Central memory CD8-positive, alpha-beta T cell (primary cell): ENCODE measurements at regions not wholly inside any gene's neighbourhood (a gene's known extent, or its start where the extent isn't known, plus 50 kb on each side); places are given as distances from the start of the nearest gene placed in this dataset.
"Not testable (repeated sequence)": the region's sequence is repeated elsewhere in the genome, so short reads cannot be mapped to it uniquely, and the experiment has no call there.

Source experiments
- ATAC-seq: fragments of 150-1000 bp; cut with Tn5 transposase; replicated peaks from 2 replicates; pipeline ENCODE4 v1.10.0; 2022; ENCODE audit warnings: mild to moderate bottlenecking, moderate FRiP score, moderate number of reproducible peaks; ENCODE audit not compliant: poor library complexity, severe bottlenecking; ENCODE audit errors: extremely low read depth
- DNase-seq, 2 donors: peaks; one replicate each; pipeline ENCODE4 v3.0.0; 2021; ENCODE audit warnings: low spot score in 2 of 2
- H3K27ac Mint-ChIP-seq: one replicate; pipeline ENCODE4 v1.8.0; 2022; ENCODE audit warnings: low read depth, mild to moderate bottlenecking, moderate library complexity, mixed read lengths
- H3K27me3 Mint-ChIP-seq: one replicate; pipeline ENCODE4 v1.8.0; 2022; ENCODE audit warnings: mixed read lengths
- H3K36me3 Mint-ChIP-seq: one replicate; pipeline ENCODE4 v1.8.0; 2022; ENCODE audit warnings: mild to moderate bottlenecking, moderate library complexity, mixed read lengths; ENCODE audit not compliant: insufficient read depth
- H3K4me1 Mint-ChIP-seq: one replicate; pipeline ENCODE4 v1.8.0; 2022; ENCODE audit warnings: mixed read lengths
- H3K4me3 Mint-ChIP-seq: one replicate; pipeline ENCODE4 v1.8.0; 2022; ENCODE audit warnings: mild to moderate bottlenecking, moderate library complexity, mixed read lengths
- H3K9me3 Mint-ChIP-seq: one replicate; pipeline ENCODE4 v1.8.0; 2022; ENCODE audit warnings: mixed read lengths

GRCh38 chr18:47397671-47398319 is 146.3 kb upstream of the SKOR2 start:
- H3K9me3 Mint-ChIP-seq = peaks cover 6% of the 10 kb centered on the region
- H3K27me3 Mint-ChIP-seq = peaks cover 14% of the 10 kb centered on the region
- no peak overlapping the region for H3K4me3 Mint-ChIP-seq
- H3K36me3 Mint-ChIP-seq = no peaks in the 10 kb centered on the region
- ATAC-seq (no peak), DNase-seq (no peak)
- no peaks in the 10 kb centered on the region for H3K4me1 Mint-ChIP-seq
- no peak overlapping the region for H3K27ac Mint-ChIP-seq

GRCh38 chr18:47391665-47392064 is 140.2 kb upstream of the SKOR2 start:
- Mint-ChIP-seq H3K9me3 (peaks cover 2% of the 10 kb centered on the region), H3K36me3 (no peaks in the 10 kb centered on the region), H3K4me1 (no peaks in the 10 kb centered on the region), H3K4me3 (no peak overlapping the region), H3K27me3 (peaks cover 40% of the 10 kb centered on the region), H3K27ac (no peak overlapping the region)
- ATAC-seq = no peak
- no peak for DNase-seq

GRCh38 chr18:47390410-47391024 is 139.1 kb upstream of the SKOR2 start:
- ATAC-seq (no peak), DNase-seq (no peak)
- no peak overlapping the region for H3K27ac Mint-ChIP-seq
- H3K36me3 Mint-ChIP-seq = no peaks in the 10 kb centered on the region
- H3K27me3 Mint-ChIP-seq = peaks cover 33% of the 10 kb centered on the region
- no peak overlapping the region for H3K4me3 Mint-ChIP-seq
- H3K4me1 Mint-ChIP-seq = no peaks in the 10 kb centered on the region
- no peaks in the 10 kb centered on the region for H3K9me3 Mint-ChIP-seq

GRCh38 chr18:47389210-47389609 is 137.8 kb upstream of the SKOR2 start:
- Mint-ChIP-seq H3K4me3 (no peak overlapping the region), H3K36me3 (no peaks in the 10 kb centered on the region), H3K4me1 (no peaks in the 10 kb centered on the region), H3K9me3 (no peaks in the 10 kb centered on the region), H3K27me3 (peaks cover 33% of the 10 kb centered on the region), H3K27ac (no peak overlapping the region)
- DNase-seq (no peak), ATAC-seq (no peak)

- H3K4me3 Mint-ChIP-seq = no peak overlapping the region
- no peaks in the 10 kb centered on the region for H3K9me3 Mint-ChIP-seq
- H3K27me3 Mint-ChIP-seq = peaks cover 43% of the 10 kb centered on the region
- ATAC-seq = no peak
- no peaks in the 10 kb centered on the region for H3K36me3 Mint-ChIP-seq
- H3K4me1 Mint-ChIP-seq = no peaks in the 10 kb centered on the region
- DNase-seq = no peak
- H3K27ac Mint-ChIP-seq = no peak overlapping the region
Observed at GRCh38 chr18:47387864-47388263, 136.4 kb upstream of the SKOR2 start.

- Mint-ChIP-seq H3K4me1 (no peaks in the 10 kb centered on the region), H3K36me3 (no peaks in the 10 kb centered on the region), H3K9me3 (no peaks in the 10 kb centered on the region), H3K27me3 (peaks cover 12% of the 10 kb centered on the region), H3K27ac (no peak overlapping the region), H3K4me3 (no peak overlapping the region)
- ATAC-seq (no peak), DNase-seq (no peak)
Observed at GRCh38 chr18:47383729-47384128, 132.3 kb upstream of the SKOR2 start.

GRCh38 chr18:47381975-47382570 is 130.6 kb upstream of the SKOR2 start:
- DNase-seq = no peak
- no peak for ATAC-seq
- Mint-ChIP-seq H3K9me3 (no peaks in the 10 kb centered on the region), H3K27ac (no peak overlapping the region), H3K4me3 (no peak overlapping the region), H3K36me3 (no peaks in the 10 kb centered on the region), H3K27me3 (peaks cover 14% of the 10 kb centered on the region), H3K4me1 (no peaks in the 10 kb centered on the region)

GRCh38 chr18:47380153-47380552 is 128.7 kb upstream of the SKOR2 start:
- Mint-ChIP-seq H3K27me3 (peaks cover 24% of the 10 kb centered on the region), H3K9me3 (no peaks in the 10 kb centered on the region)

GRCh38 chr18:47373465-47373864 is 122.0 kb upstream of the SKOR2 start:
- H3K36me3 Mint-ChIP-seq = no peaks in the 10 kb centered on the region
- no peaks in the 10 kb centered on the region for H3K9me3 Mint-ChIP-seq
- H3K4me3 Mint-ChIP-seq = no peak overlapping the region
- DNase-seq = no peak
- no peak for ATAC-seq
- H3K27me3 Mint-ChIP-seq = peaks cover 45% of the 10 kb centered on the region
- H3K4me1 Mint-ChIP-seq = no peaks in the 10 kb centered on the region
- no peak overlapping the region for H3K27ac Mint-ChIP-seq

More at GRCh38 chr18:47380153-47380552, 128.7 kb upstream of the SKOR2 start:
- H3K36me3 Mint-ChIP-seq = no peaks in the 10 kb centered on the region
- DNase-seq (no peak), ATAC-seq (no peak)
- no peak overlapping the region for H3K4me3 Mint-ChIP-seq
- no peaks in the 10 kb centered on the region for H3K4me1 Mint-ChIP-seq
- no peak overlapping the region for H3K27ac Mint-ChIP-seq

- Mint-ChIP-seq H3K4me1 (no peaks in the 10 kb centered on the region), H3K27me3 (peaks cover 30% of the 10 kb centered on the region), H3K36me3 (no peaks in the 10 kb centered on the region), H3K4me3 (no peak overlapping the region), H3K9me3 (no peaks in the 10 kb centered on the region), H3K27ac (no peak overlapping the region)
- ATAC-seq (no peak), DNase-seq (no peak)
Observed at GRCh38 chr18:47370052-47370451, 118.6 kb upstream of the SKOR2 start.

GRCh38 chr18:47354061-47354460 is 102.6 kb upstream of the SKOR2 start:
- ATAC-seq, H3K27ac Mint-ChIP-seq, H3K36me3 Mint-ChIP-seq, H3K9me3 Mint-ChIP-seq, H3K27me3 Mint-ChIP-seq, H3K4me3 Mint-ChIP-seq, DNase-seq, H3K4me1 Mint-ChIP-seq: not testable (repeated sequence)

GRCh38 chr18:47346016-47346415 is 94.6 kb upstream of the SKOR2 start:
- ATAC-seq (no peak), DNase-seq (no peak)
- no peaks in the 10 kb centered on the region for H3K27me3 Mint-ChIP-seq
- no peaks in the 10 kb centered on the region for H3K4me1 Mint-ChIP-seq
- H3K36me3 Mint-ChIP-seq = peaks cover 1% of the 10 kb centered on the region
- no peaks in the 10 kb centered on the region for H3K9me3 Mint-ChIP-seq
- H3K4me3 Mint-ChIP-seq = no peak overlapping the region
- no peak overlapping the region for H3K27ac Mint-ChIP-seq

- Mint-ChIP-seq H3K27ac (no peak overlapping the region), H3K9me3 (no peaks in the 10 kb centered on the region), H3K4me3 (no peak overlapping the region), H3K4me1 (no peaks in the 10 kb centered on the region), H3K36me3 (peaks cover 1% of the 10 kb centered on the region), H3K27me3 (no peaks in the 10 kb centered on the region)
- ATAC-seq (no peak), DNase-seq (no peak)
Observed at GRCh38 chr18:47345291-47345690, 93.8 kb upstream of the SKOR2 start.
